WTC11 (cell line): ENCODE measurements at regions not wholly inside any gene's neighbourhood (a gene's known extent, or its start where the extent isn't known, plus 50 kb on each side); places are given as distances from the start of the nearest gene placed in this dataset.

Experiments used
- ATAC-seq: fragments of 200-7000 bp; cut with Tn5 transposase; 2 replicates; pipeline ENCODE4 v1.10.0; 2021; ENCODE audit warnings: mild to moderate bottlenecking, moderate library complexity
- CTCF ChIA-PET: fragments of 300-600 bp; sonication (Branson Sonifier 250); formaldehyde crosslinking; loops from one replicate; lab custom pipeline; 2021; ENCODE audit warnings: antibody characterized with exemption; lab: Charles Lee
- POLR2A ChIA-PET: fragments of 350-600 bp; sonication (Branson Sonifier 250); formaldehyde crosslinking; loops from one replicate; lab custom pipeline; 2021; ENCODE audit warnings: antibody characterized with exemption; lab: Charles Lee
- DNase-seq: peaks from one replicate; pipeline ENCODE4 v3.0.0; 2021; ENCODE audit warnings: low spot score
- H3K27ac Mint-ChIP-seq: 2 replicates; pipeline ENCODE4 v1.8.0; 2021; ENCODE audit warnings: mixed read lengths
- H3K27me3 Mint-ChIP-seq: 2 replicates; pipeline ENCODE4 v1.8.0; 2021; ENCODE audit warnings: low read depth, mild to moderate bottlenecking, moderate library complexity, mixed read lengths
- H3K36me3 Mint-ChIP-seq: 2 replicates; pipeline ENCODE4 v1.8.0; 2021; ENCODE audit warnings: mixed read lengths
- H3K4me1 Mint-ChIP-seq: 2 replicates; pipeline ENCODE4 v1.8.0; 2022; ENCODE audit warnings: mixed read lengths
- H3K4me3 Mint-ChIP-seq: 2 replicates; pipeline ENCODE4 v1.8.0; 2021; ENCODE audit warnings: mild to moderate bottlenecking, moderate library complexity, mixed read lengths
- H3K9me3 Mint-ChIP-seq: 2 replicates; pipeline ENCODE4 v1.8.0; 2021; ENCODE audit warnings: mixed read lengths
- ATF1 ChIP-seq: sonication (generic); formaldehyde crosslinking; IDR thresholded peaks from 2 replicates; pipeline ENCODE4 v1.8.1; 2023; ENCODE audit warnings: mild to moderate bottlenecking, moderate library complexity, missing genetic modification reagents
- EMX1 ChIP-seq: fragments of 250-450 bp; sonication (Bioruptor Pico); IDR thresholded peaks from 2 replicates; pipeline ENCODE4 v1.8.0; 2021; ENCODE audit warnings: mild to moderate bottlenecking
- ETV6 ChIP-seq: sonication (generic); formaldehyde crosslinking; IDR thresholded peaks from 2 replicates; pipeline ENCODE4 v1.8.1; 2022; ENCODE audit warnings: mild to moderate bottlenecking, missing genetic modification reagents
- FOXJ3 ChIP-seq: sonication (generic); formaldehyde crosslinking; IDR thresholded peaks from 2 replicates; pipeline ENCODE4 v1.9.0; 2021; ENCODE audit warnings: missing genetic modification reagents, mild to moderate bottlenecking, borderline replicate concordance
- FOXK1 ChIP-seq: sonication (generic); formaldehyde crosslinking; IDR thresholded peaks from 2 replicates; pipeline ENCODE4 v1.8.0; 2022; ENCODE audit warnings: mild to moderate bottlenecking, moderate library complexity, missing genetic modification reagents
- GRHL2 ChIP-seq: fragments of 250-450 bp; sonication (Bioruptor Pico); IDR thresholded peaks from 2 replicates; pipeline ENCODE4 v1.8.0; 2022; ENCODE audit warnings: mild to moderate bottlenecking, moderate library complexity; ENCODE audit not compliant: insufficient replicate concordance, severe bottlenecking
- KAT7 ChIP-seq: sonication (generic); formaldehyde crosslinking; IDR thresholded peaks from 2 replicates; pipeline ENCODE4 v1.8.1; 2023; ENCODE audit warnings: missing genetic modification reagents, mild to moderate bottlenecking, borderline replicate concordance
- MYBL2 ChIP-seq: sonication (generic); formaldehyde crosslinking; IDR thresholded peaks from 2 replicates; pipeline ENCODE4 v1.8.1; 2023; ENCODE audit warnings: mild to moderate bottlenecking, moderate library complexity, missing genetic modification reagents
- NFATC4 ChIP-seq: fragments of 250-450 bp; sonication (Bioruptor Pico); IDR thresholded peaks from 2 replicates; pipeline ENCODE4 v1.9.0; 2021; ENCODE audit warnings: mild to moderate bottlenecking
- RORB ChIP-seq: fragments of 250-450 bp; sonication (Bioruptor Pico); IDR thresholded peaks from 2 replicates; pipeline ENCODE4 v1.9.0; 2021; ENCODE audit warnings: mild to moderate bottlenecking
- SMAD3 ChIP-seq: sonication (generic); formaldehyde crosslinking; IDR thresholded peaks from 2 replicates; pipeline ENCODE4 v1.8.0; 2022; ENCODE audit warnings: missing genetic modification reagents, mild to moderate bottlenecking, borderline replicate concordance
- TEAD4 ChIP-seq: sonication (generic); formaldehyde crosslinking; IDR thresholded peaks from 2 replicates; pipeline ENCODE4 v1.8.0; 2022; ENCODE audit warnings: mild to moderate bottlenecking, missing genetic modification reagents
- ZNF219 ChIP-seq: sonication (generic); formaldehyde crosslinking; IDR thresholded peaks from 2 replicates; pipeline ENCODE4 v1.8.0; 2023; ENCODE audit warnings: missing genetic modification reagents, mild to moderate bottlenecking, borderline replicate concordance
- ZNF232 ChIP-seq: sonication (generic); formaldehyde crosslinking; IDR thresholded peaks from 2 replicates; pipeline ENCODE4 v1.8.0; 2022; ENCODE audit warnings: mild to moderate bottlenecking, missing genetic modification reagents
- ZNF317 ChIP-seq: sonication (generic); formaldehyde crosslinking; IDR thresholded peaks from 2 replicates; pipeline ENCODE4 v1.8.1; 2023; ENCODE audit warnings: low read depth, mild to moderate bottlenecking, moderate library complexity, missing genetic modification reagents, borderline replicate concordance
- TF ChIP-seq, protein P1 (sequence below): sonication (generic); formaldehyde crosslinking; IDR thresholded peaks from 2 replicates; pipeline ENCODE4 v1.8.1; 2022; ENCODE audit warnings: mild to moderate bottlenecking, moderate library complexity, missing genetic modification reagents
- TF ChIP-seq, protein P2 (sequence below): fragments of 250-450 bp; sonication (Bioruptor Pico); IDR thresholded peaks from 2 replicates; pipeline ENCODE4 v1.9.0; 2021; ENCODE audit warnings: mild to moderate bottlenecking
- TF ChIP-seq, protein P3 (sequence below): sonication (generic); formaldehyde crosslinking; IDR thresholded peaks from 2 replicates; pipeline ENCODE4 v1.8.1; 2022; ENCODE audit warnings: low read depth, mild to moderate bottlenecking, moderate library complexity, missing genetic modification reagents, borderline replicate concordance
- TF ChIP-seq, protein P4 (sequence below): sonication (generic); formaldehyde crosslinking; conservative IDR thresholded peaks from 2 replicates; pipeline ENCODE4 v1.8.1; 2022; ENCODE audit warnings: mild to moderate bottlenecking, missing genetic modification reagents
- TF ChIP-seq, protein P5 (sequence below): sonication (generic); formaldehyde crosslinking; IDR thresholded peaks from 2 replicates; pipeline ENCODE4 v1.8.1; 2023; ENCODE audit warnings: mild to moderate bottlenecking, missing genetic modification reagents, moderate library complexity
- TF ChIP-seq, protein P6 (sequence below): sonication (generic); formaldehyde crosslinking; IDR thresholded peaks from 2 replicates; pipeline ENCODE4 v1.8.0; 2022; ENCODE audit warnings: mild to moderate bottlenecking, missing genetic modification reagents
- TF ChIP-seq, protein P7 (sequence below): fragments of 250-450 bp; sonication (Bioruptor Pico); IDR thresholded peaks from 2 replicates; pipeline ENCODE4 v1.9.0; 2021; ENCODE audit warnings: mild to moderate bottlenecking
- TF ChIP-seq, protein P8 (sequence below): sonication (generic); formaldehyde crosslinking; conservative IDR thresholded peaks from 2 replicates; pipeline ENCODE4 v1.8.1; 2023; ENCODE audit warnings: mild to moderate bottlenecking, low read depth, missing genetic modification reagents, moderate library complexity

DNA sequence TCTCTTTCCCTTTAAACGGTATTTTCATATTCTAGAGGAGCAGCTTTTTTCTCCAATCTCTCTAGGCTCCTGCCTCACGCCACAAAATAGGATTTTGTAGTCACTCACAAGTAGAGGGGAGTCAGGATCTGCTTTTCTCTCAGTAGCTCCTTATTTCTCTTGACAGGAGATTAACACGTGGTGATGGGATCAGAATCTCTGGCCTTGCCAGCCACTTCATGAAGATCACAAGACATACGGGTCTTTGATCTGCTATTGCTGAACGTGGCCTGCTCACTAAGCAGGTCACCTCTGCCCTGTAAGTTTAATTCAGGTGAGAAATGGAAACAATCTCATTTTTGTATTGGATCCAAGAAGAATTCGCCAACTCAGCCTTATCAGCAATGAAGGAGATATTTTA, 257.5 kb downstream of the DIRAS2 start:
- Mint-ChIP-seq H3K4me1 (no peaks in the 10 kb centered on the region), H3K36me3 (no peaks in the 10 kb centered on the region), H3K27ac (no peak overlapping the region), H3K4me3 (no peak overlapping the region), H3K27me3 (no peaks in the 10 kb centered on the region), H3K9me3 (no peaks in the 10 kb centered on the region)
- ChIA-PET CTCF (no interaction called here), POLR2A (no interaction called here)
- no peak for DNase-seq
- no peak for ATAC-seq
- TF ChIP-seq, protein P1, sequence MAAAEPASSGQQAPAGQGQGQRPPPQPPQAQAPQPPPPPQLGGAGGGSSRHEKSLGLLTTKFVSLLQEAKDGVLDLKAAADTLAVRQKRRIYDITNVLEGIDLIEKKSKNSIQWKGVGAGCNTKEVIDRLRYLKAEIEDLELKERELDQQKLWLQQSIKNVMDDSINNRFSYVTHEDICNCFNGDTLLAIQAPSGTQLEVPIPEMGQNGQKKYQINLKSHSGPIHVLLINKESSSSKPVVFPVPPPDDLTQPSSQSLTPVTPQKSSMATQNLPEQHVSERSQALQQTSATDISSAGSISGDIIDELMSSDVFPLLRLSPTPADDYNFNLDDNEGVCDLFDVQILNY, result no peak
- TF ChIP-seq, protein P2, sequence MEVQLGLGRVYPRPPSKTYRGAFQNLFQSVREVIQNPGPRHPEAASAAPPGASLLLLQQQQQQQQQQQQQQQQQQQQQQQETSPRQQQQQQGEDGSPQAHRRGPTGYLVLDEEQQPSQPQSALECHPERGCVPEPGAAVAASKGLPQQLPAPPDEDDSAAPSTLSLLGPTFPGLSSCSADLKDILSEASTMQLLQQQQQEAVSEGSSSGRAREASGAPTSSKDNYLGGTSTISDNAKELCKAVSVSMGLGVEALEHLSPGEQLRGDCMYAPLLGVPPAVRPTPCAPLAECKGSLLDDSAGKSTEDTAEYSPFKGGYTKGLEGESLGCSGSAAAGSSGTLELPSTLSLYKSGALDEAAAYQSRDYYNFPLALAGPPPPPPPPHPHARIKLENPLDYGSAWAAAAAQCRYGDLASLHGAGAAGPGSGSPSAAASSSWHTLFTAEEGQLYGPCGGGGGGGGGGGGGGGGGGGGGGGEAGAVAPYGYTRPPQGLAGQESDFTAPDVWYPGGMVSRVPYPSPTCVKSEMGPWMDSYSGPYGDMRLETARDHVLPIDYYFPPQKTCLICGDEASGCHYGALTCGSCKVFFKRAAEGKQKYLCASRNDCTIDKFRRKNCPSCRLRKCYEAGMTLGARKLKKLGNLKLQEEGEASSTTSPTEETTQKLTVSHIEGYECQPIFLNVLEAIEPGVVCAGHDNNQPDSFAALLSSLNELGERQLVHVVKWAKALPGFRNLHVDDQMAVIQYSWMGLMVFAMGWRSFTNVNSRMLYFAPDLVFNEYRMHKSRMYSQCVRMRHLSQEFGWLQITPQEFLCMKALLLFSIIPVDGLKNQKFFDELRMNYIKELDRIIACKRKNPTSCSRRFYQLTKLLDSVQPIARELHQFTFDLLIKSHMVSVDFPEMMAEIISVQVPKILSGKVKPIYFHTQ (CRISPR knock-in tag), result no peak
- no peak for TF ChIP-seq FOXJ3 (CRISPR knock-in tag)
- TF ChIP-seq RORB (CRISPR knock-in tag), result no peak

DNA sequence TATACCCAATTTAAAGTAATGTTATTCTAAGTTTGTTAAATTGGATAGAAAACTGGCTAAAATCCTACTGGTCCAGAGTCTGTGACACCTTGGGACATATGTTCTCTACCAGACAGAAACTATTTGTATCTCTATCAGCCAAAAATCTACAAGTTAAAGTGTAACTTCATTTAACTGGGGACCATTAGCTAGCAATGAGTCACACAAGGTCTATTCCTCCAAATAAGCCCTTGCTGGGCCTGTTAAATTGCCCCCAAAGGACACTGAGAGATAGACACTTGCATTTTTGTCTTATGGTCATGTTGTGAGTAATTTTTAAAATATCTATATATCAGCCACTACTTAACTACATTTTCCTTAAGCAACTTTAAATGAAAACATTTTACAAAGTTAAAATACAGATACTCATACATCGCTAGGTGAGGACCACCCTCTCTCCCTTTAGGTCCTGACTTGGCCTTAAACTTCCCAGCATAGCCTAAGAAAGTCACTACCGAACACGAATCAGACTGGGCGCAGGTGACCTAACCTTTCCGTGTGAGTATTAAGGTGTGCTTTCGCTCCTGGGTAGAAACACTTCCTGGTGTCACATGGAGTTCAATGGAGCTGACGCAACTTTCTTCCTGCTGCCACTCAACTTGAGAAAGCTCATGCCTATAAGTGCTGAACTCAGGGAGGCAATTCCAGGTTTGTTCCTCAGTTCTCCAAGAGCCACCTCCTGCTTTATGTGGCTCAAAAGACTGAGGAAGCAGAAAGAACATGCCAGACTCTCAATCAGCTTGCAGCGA, 249.1 kb downstream of the DIRAS2 start:
- Mint-ChIP-seq H3K9me3 (no peaks in the 10 kb centered on the region), H3K36me3 (no peaks in the 10 kb centered on the region), H3K4me1 (peaks cover 4% of the 10 kb centered on the region), H3K27me3 (no peaks in the 10 kb centered on the region), H3K4me3 (no peak overlapping the region), H3K27ac (no peak overlapping the region)
- no peak for DNase-seq
- CTCF ChIA-PET, result interaction anchor here (0.7 kb wide), 1 partner anchor 381 kb away, joined by 3 read pairs; no protein-coding TSS in a partner anchor
- POLR2A ChIA-PET, result interaction anchor here (0.6 kb wide), 2 partner anchors 403 to 461 kb away, joined by 3 to 5 read pairs; no protein-coding TSS in a partner anchor
- no peak for ATAC-seq
- no peak for TF ChIP-seq MYBL2
- TF ChIP-seq, protein P3, sequence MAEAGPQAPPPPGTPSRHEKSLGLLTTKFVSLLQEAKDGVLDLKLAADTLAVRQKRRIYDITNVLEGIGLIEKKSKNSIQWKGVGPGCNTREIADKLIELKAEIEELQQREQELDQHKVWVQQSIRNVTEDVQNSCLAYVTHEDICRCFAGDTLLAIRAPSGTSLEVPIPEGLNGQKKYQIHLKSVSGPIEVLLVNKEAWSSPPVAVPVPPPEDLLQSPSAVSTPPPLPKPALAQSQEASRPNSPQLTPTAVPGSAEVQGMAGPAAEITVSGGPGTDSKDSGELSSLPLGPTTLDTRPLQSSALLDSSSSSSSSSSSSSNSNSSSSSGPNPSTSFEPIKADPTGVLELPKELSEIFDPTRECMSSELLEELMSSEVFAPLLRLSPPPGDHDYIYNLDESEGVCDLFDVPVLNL (CRISPR knock-in tag), result no peak
- TF ChIP-seq NFATC4 (CRISPR knock-in tag), result no peak
- no peak for TF ChIP-seq ZNF232 (CRISPR knock-in tag)
- no peak for TF ChIP-seq ZNF219
- TF ChIP-seq FOXK1 (CRISPR knock-in tag), result no peak
- no peak for TF ChIP-seq ATF1 (CRISPR knock-in tag)
- TF ChIP-seq, protein P4, sequence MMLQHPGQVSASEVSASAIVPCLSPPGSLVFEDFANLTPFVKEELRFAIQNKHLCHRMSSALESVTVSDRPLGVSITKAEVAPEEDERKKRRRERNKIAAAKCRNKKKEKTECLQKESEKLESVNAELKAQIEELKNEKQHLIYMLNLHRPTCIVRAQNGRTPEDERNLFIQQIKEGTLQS (CRISPR knock-in tag), result no peak
- TF ChIP-seq ETV6, result no peak
- TF ChIP-seq KAT7 (CRISPR knock-in tag), result no peak
- TF ChIP-seq EMX1, result no peak
- TF ChIP-seq, protein P5, sequence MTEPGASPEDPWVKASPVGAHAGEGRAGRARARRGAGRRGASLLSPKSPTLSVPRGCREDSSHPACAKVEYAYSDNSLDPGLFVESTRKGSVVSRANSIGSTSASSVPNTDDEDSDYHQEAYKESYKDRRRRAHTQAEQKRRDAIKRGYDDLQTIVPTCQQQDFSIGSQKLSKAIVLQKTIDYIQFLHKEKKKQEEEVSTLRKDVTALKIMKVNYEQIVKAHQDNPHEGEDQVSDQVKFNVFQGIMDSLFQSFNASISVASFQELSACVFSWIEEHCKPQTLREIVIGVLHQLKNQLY (CRISPR knock-in tag), result no peak
- TF ChIP-seq, protein P6, sequence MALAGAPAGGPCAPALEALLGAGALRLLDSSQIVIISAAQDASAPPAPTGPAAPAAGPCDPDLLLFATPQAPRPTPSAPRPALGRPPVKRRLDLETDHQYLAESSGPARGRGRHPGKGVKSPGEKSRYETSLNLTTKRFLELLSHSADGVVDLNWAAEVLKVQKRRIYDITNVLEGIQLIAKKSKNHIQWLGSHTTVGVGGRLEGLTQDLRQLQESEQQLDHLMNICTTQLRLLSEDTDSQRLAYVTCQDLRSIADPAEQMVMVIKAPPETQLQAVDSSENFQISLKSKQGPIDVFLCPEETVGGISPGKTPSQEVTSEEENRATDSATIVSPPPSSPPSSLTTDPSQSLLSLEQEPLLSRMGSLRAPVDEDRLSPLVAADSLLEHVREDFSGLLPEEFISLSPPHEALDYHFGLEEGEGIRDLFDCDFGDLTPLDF (CRISPR knock-in tag), result no peak
- TF ChIP-seq ZNF317 (CRISPR knock-in tag), result no peak
- TF ChIP-seq, protein P7, sequence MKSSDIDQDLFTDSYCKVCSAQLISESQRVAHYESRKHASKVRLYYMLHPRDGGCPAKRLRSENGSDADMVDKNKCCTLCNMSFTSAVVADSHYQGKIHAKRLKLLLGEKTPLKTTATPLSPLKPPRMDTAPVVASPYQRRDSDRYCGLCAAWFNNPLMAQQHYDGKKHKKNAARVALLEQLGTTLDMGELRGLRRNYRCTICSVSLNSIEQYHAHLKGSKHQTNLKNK (CRISPR knock-in tag), result no peak
- no peak for TF ChIP-seq SMAD3 (CRISPR knock-in tag)
- TF ChIP-seq, protein P8, sequence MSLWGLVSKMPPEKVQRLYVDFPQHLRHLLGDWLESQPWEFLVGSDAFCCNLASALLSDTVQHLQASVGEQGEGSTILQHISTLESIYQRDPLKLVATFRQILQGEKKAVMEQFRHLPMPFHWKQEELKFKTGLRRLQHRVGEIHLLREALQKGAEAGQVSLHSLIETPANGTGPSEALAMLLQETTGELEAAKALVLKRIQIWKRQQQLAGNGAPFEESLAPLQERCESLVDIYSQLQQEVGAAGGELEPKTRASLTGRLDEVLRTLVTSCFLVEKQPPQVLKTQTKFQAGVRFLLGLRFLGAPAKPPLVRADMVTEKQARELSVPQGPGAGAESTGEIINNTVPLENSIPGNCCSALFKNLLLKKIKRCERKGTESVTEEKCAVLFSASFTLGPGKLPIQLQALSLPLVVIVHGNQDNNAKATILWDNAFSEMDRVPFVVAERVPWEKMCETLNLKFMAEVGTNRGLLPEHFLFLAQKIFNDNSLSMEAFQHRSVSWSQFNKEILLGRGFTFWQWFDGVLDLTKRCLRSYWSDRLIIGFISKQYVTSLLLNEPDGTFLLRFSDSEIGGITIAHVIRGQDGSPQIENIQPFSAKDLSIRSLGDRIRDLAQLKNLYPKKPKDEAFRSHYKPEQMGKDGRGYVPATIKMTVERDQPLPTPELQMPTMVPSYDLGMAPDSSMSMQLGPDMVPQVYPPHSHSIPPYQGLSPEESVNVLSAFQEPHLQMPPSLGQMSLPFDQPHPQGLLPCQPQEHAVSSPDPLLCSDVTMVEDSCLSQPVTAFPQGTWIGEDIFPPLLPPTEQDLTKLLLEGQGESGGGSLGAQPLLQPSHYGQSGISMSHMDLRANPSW (CRISPR knock-in tag), result no peak
- TF ChIP-seq TEAD4, result no peak
- no peak for TF ChIP-seq GRHL2
